G401.6 (cell line): ENCODE measurements at regions not wholly inside any gene's neighbourhood (a gene's known extent, or its start where the extent isn't known, plus 50 kb on each side); places are given as distances from the start of the nearest gene placed in this dataset.
"Not testable (repeated sequence)": the region's sequence is repeated elsewhere in the genome, so short reads cannot be mapped to it uniquely, and the experiment has no call there.

Experiments
- FAIRE-seq: peaks from 2 replicates; lab custom pipeline; 2012; peaks lifted over from hg19 to GRCh38; lab: Jason Lieb, UNC

GRCh38 chr7:122248472-122248871 lies 56.1 kb downstream of the FEZF1 start:
- FAIRE-seq: no peak

- FAIRE-seq: not testable (repeated sequence)
These were observed 65.8 kb downstream of the FEZF1 start for GRCh38 chr7:122238729-122239128.

GRCh38 chr7:122238297-122238696 lies 66.3 kb downstream of the FEZF1 start:
- FAIRE-seq: not testable (repeated sequence)

GRCh38 chr7:122225874-122226273 lies 78.7 kb downstream of the FEZF1 start:
- FAIRE-seq: no peak

- FAIRE-seq: peak; percentile 94
These were observed 75.3 kb upstream of the AASS start for GRCh38 chr7:122219253-122219865.

- FAIRE-seq: no peak
These were observed 73.1 kb upstream of the AASS start for GRCh38 chr7:122217125-122217524.

GRCh38 chr7:122212754-122213153 lies 68.7 kb upstream of the AASS start:
- no peak for FAIRE-seq

- no peak for FAIRE-seq
These were observed 67.3 kb upstream of the AASS start for GRCh38 chr7:122211362-122211761.

GRCh38 chr7:122206985-122207384 lies 62.9 kb upstream of the AASS start:
- no peak for FAIRE-seq

- no peak for FAIRE-seq
These were observed 59.8 kb upstream of the AASS start for GRCh38 chr7:122203814-122204213.

GRCh38 chr7:122200888-122201287 lies 56.8 kb upstream of the AASS start:
- no peak for FAIRE-seq

GRCh38 chr7:122199171-122199570 lies 55.1 kb upstream of the AASS start:
- FAIRE-seq: no peak

GRCh38 chr7:122198581-122198980 lies 54.5 kb upstream of the AASS start:
- no peak for FAIRE-seq
